HUES64 (cell line): ENCODE measurements at regions not wholly inside any gene's neighbourhood (a gene's known extent, or its start where the extent isn't known, plus 50 kb on each side); places are given as distances from the start of the nearest gene placed in this dataset.

Experiments
- H3K27ac ChIP-seq: 2 replicates; pipeline ENCODE4 v1.7.0; 2013; ENCODE audit warnings: low read depth, low read length, inconsistent platforms
- H3K27me3 ChIP-seq: 2 replicates; pipeline ENCODE4 v1.6.1; 2013; ENCODE audit warnings: mild to moderate bottlenecking, low read length; ENCODE audit not compliant: insufficient read depth
- H3K36me3 ChIP-seq: 2 replicates; pipeline ENCODE4 v1.6.1; 2013; ENCODE audit warnings: mild to moderate bottlenecking, low read length; ENCODE audit not compliant: insufficient read depth
- H3K4me1 ChIP-seq: 2 replicates; pipeline ENCODE4 v1.6.1; 2013; ENCODE audit warnings: mild to moderate bottlenecking, low read length, moderate library complexity; ENCODE audit not compliant: insufficient read depth
- H3K4me3 ChIP-seq: 2 replicates; pipeline ENCODE4 v1.5.1; 2013; ENCODE audit warnings: mild to moderate bottlenecking, low read length, moderate library complexity
- H3K9ac ChIP-seq: 2 replicates; pipeline ENCODE4 v1.6.1; 2013; ENCODE audit warnings: mild to moderate bottlenecking, low read depth, low read length
- H3K9me3 ChIP-seq: 2 replicates; pipeline ENCODE4 v1.6.1; 2013; ENCODE audit warnings: low read depth, low read length; ENCODE audit not compliant: insufficient read depth
- WGBS: fragments of 150-250, 120-280 bp; methylation state at CpG from one replicate; pipeline ENCODE4 v1.1.7; 2013; ENCODE audit warnings: missing lambda C conversion rate; 5-methylcytosine and 5-hydroxymethylcytosine counted together

- Histone ChIP-seq H3K9me3 (peaks cover 9% of the 10 kb centered on the region; the same call in 1 of the 2 replicates), H3K27me3 (no peaks in the 10 kb centered on the region), H3K4me1 (no peaks in the 10 kb centered on the region), H3K9ac (no peak overlapping the region), H3K36me3 (no peaks in the 10 kb centered on the region), H3K4me3 (no peak overlapping the region), H3K27ac (no peak overlapping the region)
- WGBS = no CpG with 5 or more reads among the region's 1 CpG
These were observed 604.8 kb upstream of the SEL1L start for GRCh38 chr14:82138431-82138830.

DNA sequence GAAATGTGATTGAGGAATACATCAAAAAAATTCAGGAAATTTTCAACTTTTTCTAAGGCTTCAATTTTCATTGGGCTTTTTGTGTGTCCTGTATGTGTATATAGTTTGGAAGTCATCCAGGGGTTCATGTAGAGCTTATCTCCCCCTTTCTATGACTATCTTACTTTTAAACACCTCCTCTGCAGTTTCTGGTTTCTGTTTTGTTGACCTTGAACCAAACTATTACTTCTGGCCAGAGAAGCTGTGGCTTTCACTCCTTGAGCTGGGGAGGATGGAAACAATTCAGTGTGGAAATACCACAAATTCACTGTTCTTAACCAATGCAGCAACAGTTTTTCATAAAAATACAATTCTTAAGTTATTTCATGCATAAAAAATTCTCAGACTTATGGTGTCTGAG, 613.2 kb upstream of the SEL1L start:
- Histone ChIP-seq H3K4me1 (no peaks in the 10 kb centered on the region), H3K36me3 (no peaks in the 10 kb centered on the region), H3K9me3 (no peaks in the 10 kb centered on the region), H3K4me3 (no peak overlapping the region), H3K27ac (no peak overlapping the region), H3K27me3 (no peaks in the 10 kb centered on the region), H3K9ac (no peak overlapping the region)

DNA sequence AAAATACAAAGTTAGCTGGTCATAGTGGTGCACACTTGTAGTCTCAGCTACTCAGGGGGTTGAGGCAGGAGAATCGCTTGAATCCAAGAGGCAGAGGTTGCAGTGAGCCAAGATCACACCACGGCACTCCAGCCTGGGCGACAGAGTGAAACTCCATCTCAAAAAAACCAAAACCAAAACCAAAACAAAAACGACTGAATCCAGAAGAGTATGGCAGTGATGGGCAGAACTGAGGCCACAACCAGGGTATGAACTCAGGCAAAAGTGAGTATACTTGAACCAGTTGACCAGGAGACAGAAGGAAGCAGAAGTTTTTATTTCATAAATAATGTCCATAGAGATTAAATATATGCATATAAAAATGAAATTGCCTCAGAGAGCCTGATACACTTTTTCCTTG, 620.0 kb upstream of the SEL1L start:
- no peak overlapping the region for H3K27ac ChIP-seq
- H3K9me3 ChIP-seq = no peaks in the 10 kb centered on the region
- H3K9ac ChIP-seq = no peak overlapping the region
- 92% methylated on average over 3 of the region's 4 CpGs for WGBS
- no peaks in the 10 kb centered on the region for H3K27me3 ChIP-seq
- no peak overlapping the region for H3K4me3 ChIP-seq
- no peaks in the 10 kb centered on the region for H3K36me3 ChIP-seq
- H3K4me1 ChIP-seq = no peaks in the 10 kb centered on the region

GRCh38 chr14:82159624-82160023, 626.0 kb upstream of the SEL1L start:
- no peaks in the 10 kb centered on the region for H3K36me3 ChIP-seq
- H3K27me3 ChIP-seq = no peaks in the 10 kb centered on the region
- 95% methylated on average over 3 of the region's 3 CpGs for WGBS
- no peaks in the 10 kb centered on the region for H3K4me1 ChIP-seq
- no peak overlapping the region for H3K9ac ChIP-seq
- no peak overlapping the region for H3K27ac ChIP-seq
- H3K9me3 ChIP-seq = peaks cover 33% of the 10 kb centered on the region
- H3K4me3 ChIP-seq = no peak overlapping the region

- 88% methylated on average over 2 of the region's 2 CpGs for WGBS
- Histone ChIP-seq H3K4me3 (no peak overlapping the region), H3K9ac (no peak overlapping the region), H3K9me3 (no peaks in the 10 kb centered on the region), H3K27me3 (no peaks in the 10 kb centered on the region), H3K27ac (no peak overlapping the region), H3K4me1 (peaks cover 6% of the 10 kb centered on the region; the same call in 1 of the 2 replicates), H3K36me3 (no peaks in the 10 kb centered on the region)
These were observed 646.5 kb upstream of the SEL1L start for GRCh38 chr14:82180139-82180538.

- H3K36me3 ChIP-seq = no peaks in the 10 kb centered on the region
- H3K9ac ChIP-seq = no peak overlapping the region
- no peak overlapping the region for H3K4me3 ChIP-seq
- H3K27ac ChIP-seq = no peak overlapping the region
- H3K27me3 ChIP-seq = no peaks in the 10 kb centered on the region
- no peaks in the 10 kb centered on the region for H3K9me3 ChIP-seq
- H3K4me1 ChIP-seq = peaks cover 6% of the 10 kb centered on the region; the same call in 1 of the 2 replicates
These were observed 649.0 kb upstream of the SEL1L start for GRCh38 chr14:82182646-82183045.

- H3K9ac ChIP-seq = no peak overlapping the region
- no peaks in the 10 kb centered on the region for H3K27me3 ChIP-seq
- H3K9me3 ChIP-seq = peaks cover 9% of the 10 kb centered on the region; the same call in 1 of the 2 replicates
- WGBS = 90% methylated on average over 2 of the region's 3 CpGs
- H3K36me3 ChIP-seq = no peaks in the 10 kb centered on the region
- no peak overlapping the region for H3K4me3 ChIP-seq
- no peaks in the 10 kb centered on the region for H3K4me1 ChIP-seq
- H3K27ac ChIP-seq = no peak overlapping the region
These were observed 657.1 kb upstream of the SEL1L start for GRCh38 chr14:82190742-82191141.

- H3K27ac ChIP-seq = no peak overlapping the region
- peaks cover 9% of the 10 kb centered on the region; the same call in 1 of the 2 replicates for H3K9me3 ChIP-seq
- no peak overlapping the region for H3K4me3 ChIP-seq
- H3K36me3 ChIP-seq = no peaks in the 10 kb centered on the region
- H3K27me3 ChIP-seq = no peaks in the 10 kb centered on the region
- no peaks in the 10 kb centered on the region for H3K4me1 ChIP-seq
- 100% methylated on average over 2 of the region's 2 CpGs for WGBS
- H3K9ac ChIP-seq = no peak overlapping the region
These were observed 658.7 kb upstream of the SEL1L start for GRCh38 chr14:82192387-82192786.

DNA sequence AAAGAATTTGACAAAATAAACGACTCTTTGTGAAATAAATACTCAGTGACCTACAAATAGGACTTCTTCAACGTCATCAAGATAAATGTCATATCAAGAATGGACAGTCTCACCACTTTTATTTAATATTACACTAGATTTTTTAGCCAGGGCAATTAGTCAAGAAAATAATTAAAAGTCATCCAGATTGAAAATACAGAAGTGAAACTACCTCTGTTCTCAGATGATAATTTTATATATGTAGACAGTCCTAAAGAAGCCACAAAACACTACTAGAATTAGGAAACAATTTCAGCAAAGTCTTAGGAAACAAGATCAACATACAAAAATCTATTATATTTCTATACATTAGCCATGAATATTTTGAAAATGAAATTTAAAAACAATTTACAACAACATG, 689.6 kb upstream of the SEL1L start:
- 50% methylated on average over 2 of the region's 2 CpGs for WGBS
- no peaks in the 10 kb centered on the region for H3K9me3 ChIP-seq
- H3K9ac ChIP-seq = no peak overlapping the region
- no peaks in the 10 kb centered on the region for H3K27me3 ChIP-seq
- H3K4me3 ChIP-seq = no peak overlapping the region
- H3K27ac ChIP-seq = no peak overlapping the region
- H3K4me1 ChIP-seq = peaks cover 3% of the 10 kb centered on the region; the same call in 1 of the 2 replicates
- H3K36me3 ChIP-seq = no peaks in the 10 kb centered on the region

GRCh38 chr14:82224610-82225009, 691.0 kb upstream of the SEL1L start:
- 82% methylated on average over 3 of the region's 3 CpGs for WGBS
- peaks cover 3% of the 10 kb centered on the region; the same call in 1 of the 2 replicates for H3K4me1 ChIP-seq
- no peaks in the 10 kb centered on the region for H3K27me3 ChIP-seq
- H3K36me3 ChIP-seq = no peaks in the 10 kb centered on the region
- no peak overlapping the region for H3K4me3 ChIP-seq
- H3K9ac ChIP-seq = no peak overlapping the region
- no peak overlapping the region for H3K27ac ChIP-seq
- no peaks in the 10 kb centered on the region for H3K9me3 ChIP-seq

- no peaks in the 10 kb centered on the region for H3K27me3 ChIP-seq
- H3K4me3 ChIP-seq = no peak overlapping the region
- WGBS = 94% methylated on average over 3 of the region's 3 CpGs
- H3K36me3 ChIP-seq = no peaks in the 10 kb centered on the region
- H3K27ac ChIP-seq = no peak overlapping the region
- H3K9ac ChIP-seq = no peak overlapping the region
- no peaks in the 10 kb centered on the region for H3K9me3 ChIP-seq
- H3K4me1 ChIP-seq = peaks cover 3% of the 10 kb centered on the region; the same call in 1 of the 2 replicates
These were observed 697.1 kb upstream of the SEL1L start for GRCh38 chr14:82230748-82231147.

DNA sequence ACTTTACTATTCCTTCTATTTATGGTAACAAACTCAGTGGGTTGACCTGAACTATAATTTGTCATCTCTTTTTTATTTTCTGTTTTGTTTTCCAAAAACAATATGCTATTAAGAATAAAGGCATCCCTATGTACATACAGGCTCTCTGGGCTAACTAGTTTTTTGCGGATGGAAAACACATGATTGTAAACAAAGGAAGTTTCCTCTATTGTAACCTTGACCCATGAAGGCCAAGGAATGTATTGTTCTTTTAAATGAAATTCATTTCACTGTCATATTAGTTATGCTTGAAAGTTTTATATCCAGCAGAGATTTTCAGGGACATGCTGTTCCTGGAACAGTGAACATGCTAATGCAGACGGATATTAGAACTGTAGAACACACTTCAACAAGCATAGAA, 705.0 kb upstream of the SEL1L start:
- no peaks in the 10 kb centered on the region for H3K4me1 ChIP-seq
- 93% methylated on average over 2 of the region's 2 CpGs for WGBS

More for the DNA sequence above, 705.0 kb upstream of the SEL1L start:
- H3K9me3 ChIP-seq = no peaks in the 10 kb centered on the region
- no peak overlapping the region for H3K9ac ChIP-seq
- H3K27ac ChIP-seq = no peak overlapping the region
- no peaks in the 10 kb centered on the region for H3K27me3 ChIP-seq
- H3K4me3 ChIP-seq = no peak overlapping the region
- no peaks in the 10 kb centered on the region for H3K36me3 ChIP-seq
